ENCODE measurements at regions not wholly inside any gene's neighbourhood (a gene's known extent, or its start where the extent isn't known, plus 50 kb on each side); places are given as distances from the start of the nearest gene placed in this dataset.

DNA sequence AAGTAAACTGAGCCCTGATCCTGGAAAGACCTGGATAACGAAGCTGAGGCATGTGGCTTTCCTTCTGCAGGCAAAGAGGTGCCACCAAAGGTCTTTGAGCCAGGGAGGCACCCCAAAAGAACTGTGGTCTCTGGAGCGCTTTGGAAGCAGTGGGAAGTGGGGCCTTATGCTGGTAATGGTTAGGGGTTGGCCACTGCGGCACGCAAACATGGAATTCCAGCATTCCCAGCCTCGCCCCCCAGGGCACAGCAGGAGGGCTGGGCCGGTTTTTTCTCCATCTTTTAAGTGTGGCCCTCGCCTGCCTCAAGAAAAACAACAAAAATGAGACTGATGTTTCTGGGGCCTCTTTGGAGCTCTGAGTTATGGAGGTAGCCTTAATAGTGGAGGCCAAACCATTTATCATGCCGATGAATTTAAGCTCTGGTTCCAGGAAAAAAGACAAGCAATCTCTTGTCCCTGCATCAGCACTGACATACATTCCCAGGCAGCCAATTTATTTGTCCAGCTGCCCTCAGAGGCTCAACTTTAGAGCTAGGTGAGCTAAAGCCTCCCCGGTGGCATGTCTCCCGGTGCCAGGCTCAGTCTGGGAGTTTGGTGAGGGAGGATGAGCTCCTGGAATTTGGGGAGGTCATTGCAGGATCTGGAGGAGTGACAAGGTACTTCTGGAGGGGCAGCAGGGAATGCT, 109.0 kb downstream of the TLE3 start:
- ATAC-seq: no peak
- no peaks in the 10 kb centered on the region for H3K9me3 ChIP-seq
- intact Hi-C loops (cut with DNase I): no loop called here
- H3K27me3 ChIP-seq: no peaks in the 10 kb centered on the region
- H3K4me3 ChIP-seq: no peak overlapping the region
- no peak for DNase-seq
- H3K4me1 ChIP-seq: peaks cover 6% of the 10 kb centered on the region
- TF ChIP-seq, protein P1, sequence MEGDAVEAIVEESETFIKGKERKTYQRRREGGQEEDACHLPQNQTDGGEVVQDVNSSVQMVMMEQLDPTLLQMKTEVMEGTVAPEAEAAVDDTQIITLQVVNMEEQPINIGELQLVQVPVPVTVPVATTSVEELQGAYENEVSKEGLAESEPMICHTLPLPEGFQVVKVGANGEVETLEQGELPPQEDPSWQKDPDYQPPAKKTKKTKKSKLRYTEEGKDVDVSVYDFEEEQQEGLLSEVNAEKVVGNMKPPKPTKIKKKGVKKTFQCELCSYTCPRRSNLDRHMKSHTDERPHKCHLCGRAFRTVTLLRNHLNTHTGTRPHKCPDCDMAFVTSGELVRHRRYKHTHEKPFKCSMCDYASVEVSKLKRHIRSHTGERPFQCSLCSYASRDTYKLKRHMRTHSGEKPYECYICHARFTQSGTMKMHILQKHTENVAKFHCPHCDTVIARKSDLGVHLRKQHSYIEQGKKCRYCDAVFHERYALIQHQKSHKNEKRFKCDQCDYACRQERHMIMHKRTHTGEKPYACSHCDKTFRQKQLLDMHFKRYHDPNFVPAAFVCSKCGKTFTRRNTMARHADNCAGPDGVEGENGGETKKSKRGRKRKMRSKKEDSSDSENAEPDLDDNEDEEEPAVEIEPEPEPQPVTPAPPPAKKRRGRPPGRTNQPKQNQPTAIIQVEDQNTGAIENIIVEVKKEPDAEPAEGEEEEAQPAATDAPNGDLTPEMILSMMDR (IDR thresholded peaks at IDR 0.05): no peak
- no peak for TF ChIP-seq POLR2A (IDR thresholded peaks at IDR 0.05)
- WGBS, 2 donors: 75 to 79% methylated on average over 9 to 10 of the region's 10 CpGs
- no peak overlapping the region for H3K27ac ChIP-seq
- no peaks in the 10 kb centered on the region for H3K36me3 ChIP-seq (replicated peaks in 1 of 2; ENCODE audit: insufficient read depth in 1 of 2, low read depth in 2 of 2)

DNA sequence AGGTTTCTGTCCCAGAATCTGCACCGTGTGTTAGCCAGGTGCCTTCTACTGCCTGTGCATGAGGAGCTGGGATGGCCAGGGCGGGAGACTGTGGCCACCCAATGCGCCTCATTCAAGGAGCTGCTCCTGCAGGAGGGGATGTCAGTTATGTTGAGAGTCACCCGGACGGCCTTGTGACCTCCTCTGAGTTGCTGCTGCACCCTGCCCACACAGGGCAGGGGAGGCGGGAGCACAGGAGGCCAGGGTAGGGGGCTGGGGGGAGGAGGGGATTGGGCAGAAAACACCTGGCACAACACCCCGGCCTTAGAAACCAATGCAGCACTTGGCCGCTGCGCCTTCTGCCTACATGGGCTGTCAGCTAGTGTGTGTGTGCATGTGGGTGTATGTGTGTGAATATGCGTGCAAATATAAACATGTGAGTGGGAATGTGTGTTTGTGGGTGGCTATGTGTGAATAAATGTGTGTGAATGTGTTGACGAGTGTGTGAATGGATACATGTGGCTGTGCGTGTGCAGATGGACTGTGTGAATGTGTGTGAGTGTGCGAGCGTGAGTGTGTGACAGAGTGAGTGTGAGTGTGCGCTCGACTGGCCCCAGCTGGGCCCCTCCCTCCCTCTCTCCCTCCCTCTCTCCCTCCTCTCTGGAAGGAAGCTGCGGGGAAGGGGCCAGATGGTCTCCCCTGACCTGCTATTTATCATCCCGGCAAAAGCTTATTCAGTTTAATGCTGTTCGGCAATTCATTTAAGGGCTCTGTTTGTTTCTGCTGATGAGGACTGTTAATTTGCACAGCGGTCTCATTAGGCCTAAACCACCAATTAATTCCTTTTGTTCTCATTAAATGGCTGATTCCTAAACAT, 106.9 kb downstream of the TLE3 start:
- Histone ChIP-seq H3K27me3 (no peaks in the 10 kb centered on the region), H3K9me3 (no peaks in the 10 kb centered on the region), H3K4me1 (peaks cover 6% of the 10 kb centered on the region), H3K4me3 (no peak overlapping the region), H3K27ac (no peak overlapping the region), H3K36me3 (replicated peaks in 1 of 2; ENCODE audit: insufficient read depth in 1 of 2, low read depth in 2 of 2) (no peaks in the 10 kb centered on the region)
- intact Hi-C loops (cut with DNase I): no loop called here
- DNase-seq (no peak), ATAC-seq (no peak)
- TF ChIP-seq, protein P1 (IDR thresholded peaks at IDR 0.05): no peak
- no peak for TF ChIP-seq POLR2A (IDR thresholded peaks at IDR 0.05)
- 70 to 73% methylated on average over 18 to 20 of the region's 20 CpGs for WGBS, 2 donors

DNA sequence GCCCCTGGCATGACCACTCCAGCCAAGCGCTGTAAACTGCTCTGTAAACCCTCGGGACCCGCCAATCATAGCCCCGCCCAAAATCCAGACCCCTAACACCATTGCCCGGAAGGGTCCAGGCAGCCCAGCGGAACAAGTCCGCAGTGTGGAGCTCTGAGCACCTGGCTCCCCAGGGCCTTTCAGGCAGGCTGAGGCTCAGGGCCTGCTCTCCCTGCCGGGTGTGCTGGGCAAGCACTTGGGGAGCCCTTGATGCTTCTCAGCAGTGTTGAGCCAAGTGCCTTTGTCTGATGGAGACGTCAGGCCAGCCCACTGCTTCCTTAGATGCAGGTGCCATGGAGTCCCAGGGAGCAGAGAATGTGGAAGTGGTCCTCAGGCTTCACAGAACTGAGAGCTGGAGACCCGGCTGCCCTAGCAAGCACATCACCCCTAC, 106.2 kb downstream of the TLE3 start:
- ATAC-seq: no peak

DNA sequence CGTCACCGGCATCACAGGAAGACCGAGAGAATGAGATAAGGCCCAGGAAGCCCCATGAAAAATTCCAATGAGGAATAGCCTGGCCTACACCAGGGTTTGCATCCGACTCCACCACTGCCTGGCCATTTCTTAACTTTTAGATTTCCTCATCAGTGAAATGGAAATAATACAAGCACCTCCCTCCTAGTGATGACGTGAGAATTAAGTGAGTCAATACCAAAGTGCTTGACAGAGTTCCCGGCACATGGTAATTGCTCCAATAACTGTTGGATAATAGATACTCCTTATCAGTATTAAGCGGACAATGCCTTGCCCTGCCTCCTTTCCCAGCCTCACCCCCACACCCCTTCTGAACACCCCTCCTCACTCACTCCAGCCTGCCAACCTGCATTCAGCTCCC, 105.4 kb downstream of the TLE3 start:
- intact Hi-C loops (cut with DNase I): no loop called here
- DNase-seq (no peak), ATAC-seq (no peak)
- WGBS, 2 donors: 80 to 81% methylated on average over 7 of the region's 7 CpGs
- Histone ChIP-seq H3K27me3 (no peaks in the 10 kb centered on the region), H3K4me1 (peaks cover 14% of the 10 kb centered on the region), H3K9me3 (no peaks in the 10 kb centered on the region), H3K27ac (no peak overlapping the region), H3K36me3 (replicated peaks in 1 of 2; ENCODE audit: insufficient read depth in 1 of 2, low read depth in 2 of 2) (no peaks in the 10 kb centered on the region), H3K4me3 (no peak overlapping the region)
- TF ChIP-seq, protein P1 (IDR thresholded peaks at IDR 0.05): no peak
- no peak for TF ChIP-seq POLR2A (IDR thresholded peaks at IDR 0.05)

More for the DNA sequence above, 106.2 kb downstream of the TLE3 start:
- H3K9me3 ChIP-seq: no peaks in the 10 kb centered on the region
- peaks cover 6% of the 10 kb centered on the region for H3K4me1 ChIP-seq
- DNase-seq: no peak
- no peak overlapping the region for H3K4me3 ChIP-seq
- 82 to 86% methylated on average over 6 to 10 of the region's 10 CpGs for WGBS, 2 donors
- no peaks in the 10 kb centered on the region for H3K27me3 ChIP-seq
- TF ChIP-seq, protein P1 (IDR thresholded peaks at IDR 0.05): no peak
- TF ChIP-seq POLR2A (IDR thresholded peaks at IDR 0.05): no peak
- no peaks in the 10 kb centered on the region for H3K36me3 ChIP-seq (replicated peaks in 1 of 2; ENCODE audit: insufficient read depth in 1 of 2, low read depth in 2 of 2)
- no peak overlapping the region for H3K27ac ChIP-seq
- intact Hi-C loops (cut with DNase I): no loop called here
